ENCODE measurements at regions not wholly inside any gene's neighbourhood (a gene's known extent, or its start where the extent isn't known, plus 50 kb on each side); places are given as distances from the start of the nearest gene placed in this dataset.

- TF ChIP-seq CSDC2 (CRISPR knock-in tag; IDR thresholded peaks at IDR 0.05) (no peak), ZFP30 (CRISPR knock-in tag; IDR thresholded peaks at IDR 0.05) (no peak), ZNF70 (CRISPR knock-in tag; IDR thresholded peaks at IDR 0.05) (no peak), ZFP3 (CRISPR knock-in tag; IDR thresholded peaks at IDR 0.05) (no peak), SNAI2 (CRISPR knock-in tag; IDR thresholded peaks at IDR 0.05) (no peak), GLIS3 (CRISPR knock-in tag; IDR thresholded peaks at IDR 0.05) (no peak), ZNF565 (CRISPR knock-in tag; conservative IDR thresholded peaks at IDR 0.05; ENCODE audit: low read depth) (no peak), BACH2 (CRISPR knock-in tag; IDR thresholded peaks at IDR 0.05; ENCODE audit: borderline replicate concordance) (no peak), ARNTL (CRISPR knock-in tag; IDR thresholded peaks at IDR 0.05; ENCODE audit: borderline replicate concordance, low read depth) (no peak), ESRRG (CRISPR knock-in tag; IDR thresholded peaks at IDR 0.05) (no peak), TOX (CRISPR knock-in tag; IDR thresholded peaks at IDR 0.05; ENCODE audit: borderline replicate concordance) (no peak), TCF4 (CRISPR knock-in tag; IDR thresholded peaks at IDR 0.05; ENCODE audit: borderline replicate concordance) (no peak), ZNF8 (CRISPR knock-in tag; IDR thresholded peaks at IDR 0.05) (no peak)
- TF ChIP-seq, protein P1, sequence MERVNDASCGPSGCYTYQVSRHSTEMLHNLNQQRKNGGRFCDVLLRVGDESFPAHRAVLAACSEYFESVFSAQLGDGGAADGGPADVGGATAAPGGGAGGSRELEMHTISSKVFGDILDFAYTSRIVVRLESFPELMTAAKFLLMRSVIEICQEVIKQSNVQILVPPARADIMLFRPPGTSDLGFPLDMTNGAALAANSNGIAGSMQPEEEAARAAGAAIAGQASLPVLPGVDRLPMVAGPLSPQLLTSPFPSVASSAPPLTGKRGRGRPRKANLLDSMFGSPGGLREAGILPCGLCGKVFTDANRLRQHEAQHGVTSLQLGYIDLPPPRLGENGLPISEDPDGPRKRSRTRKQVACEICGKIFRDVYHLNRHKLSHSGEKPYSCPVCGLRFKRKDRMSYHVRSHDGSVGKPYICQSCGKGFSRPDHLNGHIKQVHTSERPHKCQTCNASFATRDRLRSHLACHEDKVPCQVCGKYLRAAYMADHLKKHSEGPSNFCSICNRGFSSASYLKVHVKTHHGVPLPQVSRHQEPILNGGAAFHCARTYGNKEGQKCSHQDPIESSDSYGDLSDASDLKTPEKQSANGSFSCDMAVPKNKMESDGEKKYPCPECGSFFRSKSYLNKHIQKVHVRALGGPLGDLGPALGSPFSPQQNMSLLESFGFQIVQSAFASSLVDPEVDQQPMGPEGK (CRISPR knock-in tag; IDR thresholded peaks at IDR 0.05; ENCODE audit: borderline replicate concordance), result no peak
These were observed 1520.1 kb upstream of the ZEB2 start for GRCh38 chr2:146040051-146040450.
